WI38 (cell line): ENCODE measurements at regions not wholly inside any gene's neighbourhood (a gene's known extent, or its start where the extent isn't known, plus 50 kb on each side); places are given as distances from the start of the nearest gene placed in this dataset.

Experiments
- H3K4me3 ChIP-seq: 2 replicates; pipeline ENCODE4 v1.5.1; 2011; ENCODE audit warnings: low read depth, mild to moderate bottlenecking, control low read depth, low read length
- TF ChIP-seq, protein P1 (sequence below): IDR thresholded peaks from 2 replicates; pipeline ENCODE4 v1.5.1; 2012; ENCODE audit warnings: low read depth, mild to moderate bottlenecking, control low read depth, low read length

DNA sequence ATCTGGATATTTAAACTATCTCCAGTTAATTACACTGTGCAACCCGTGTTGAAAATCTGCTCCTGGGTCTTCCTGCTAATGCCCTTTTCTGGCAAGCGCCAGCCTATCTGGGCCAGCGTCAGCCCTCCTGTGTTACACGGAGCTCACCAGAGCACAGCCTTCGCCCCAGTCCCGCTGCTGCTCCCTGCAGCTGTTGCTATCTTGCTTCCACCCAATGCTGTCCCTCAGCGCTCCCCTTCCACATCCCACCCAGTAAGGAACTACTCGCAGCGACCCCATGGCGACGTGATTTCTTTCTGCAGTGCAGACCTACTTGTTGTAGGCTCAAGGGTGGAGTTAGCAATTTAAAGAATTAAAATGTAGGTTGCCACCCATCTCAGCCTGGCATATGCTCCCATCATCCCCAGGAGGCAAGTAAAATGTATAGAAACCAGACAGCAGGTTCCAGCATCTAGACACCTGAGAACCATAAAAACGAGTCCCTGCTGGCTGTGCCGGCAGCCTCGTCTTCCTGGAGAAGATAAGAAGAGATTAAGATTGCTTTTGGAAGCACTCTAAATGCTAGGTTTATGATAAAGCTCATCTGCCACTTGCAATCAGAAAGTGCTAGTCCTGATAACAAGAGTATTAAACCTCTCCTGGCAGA is 254.3 kb upstream of the FOXQ1 start:
- H3K4me3 ChIP-seq, result no peak overlapping the region
- TF ChIP-seq, protein P1, sequence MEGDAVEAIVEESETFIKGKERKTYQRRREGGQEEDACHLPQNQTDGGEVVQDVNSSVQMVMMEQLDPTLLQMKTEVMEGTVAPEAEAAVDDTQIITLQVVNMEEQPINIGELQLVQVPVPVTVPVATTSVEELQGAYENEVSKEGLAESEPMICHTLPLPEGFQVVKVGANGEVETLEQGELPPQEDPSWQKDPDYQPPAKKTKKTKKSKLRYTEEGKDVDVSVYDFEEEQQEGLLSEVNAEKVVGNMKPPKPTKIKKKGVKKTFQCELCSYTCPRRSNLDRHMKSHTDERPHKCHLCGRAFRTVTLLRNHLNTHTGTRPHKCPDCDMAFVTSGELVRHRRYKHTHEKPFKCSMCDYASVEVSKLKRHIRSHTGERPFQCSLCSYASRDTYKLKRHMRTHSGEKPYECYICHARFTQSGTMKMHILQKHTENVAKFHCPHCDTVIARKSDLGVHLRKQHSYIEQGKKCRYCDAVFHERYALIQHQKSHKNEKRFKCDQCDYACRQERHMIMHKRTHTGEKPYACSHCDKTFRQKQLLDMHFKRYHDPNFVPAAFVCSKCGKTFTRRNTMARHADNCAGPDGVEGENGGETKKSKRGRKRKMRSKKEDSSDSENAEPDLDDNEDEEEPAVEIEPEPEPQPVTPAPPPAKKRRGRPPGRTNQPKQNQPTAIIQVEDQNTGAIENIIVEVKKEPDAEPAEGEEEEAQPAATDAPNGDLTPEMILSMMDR, result no peak

DNA sequence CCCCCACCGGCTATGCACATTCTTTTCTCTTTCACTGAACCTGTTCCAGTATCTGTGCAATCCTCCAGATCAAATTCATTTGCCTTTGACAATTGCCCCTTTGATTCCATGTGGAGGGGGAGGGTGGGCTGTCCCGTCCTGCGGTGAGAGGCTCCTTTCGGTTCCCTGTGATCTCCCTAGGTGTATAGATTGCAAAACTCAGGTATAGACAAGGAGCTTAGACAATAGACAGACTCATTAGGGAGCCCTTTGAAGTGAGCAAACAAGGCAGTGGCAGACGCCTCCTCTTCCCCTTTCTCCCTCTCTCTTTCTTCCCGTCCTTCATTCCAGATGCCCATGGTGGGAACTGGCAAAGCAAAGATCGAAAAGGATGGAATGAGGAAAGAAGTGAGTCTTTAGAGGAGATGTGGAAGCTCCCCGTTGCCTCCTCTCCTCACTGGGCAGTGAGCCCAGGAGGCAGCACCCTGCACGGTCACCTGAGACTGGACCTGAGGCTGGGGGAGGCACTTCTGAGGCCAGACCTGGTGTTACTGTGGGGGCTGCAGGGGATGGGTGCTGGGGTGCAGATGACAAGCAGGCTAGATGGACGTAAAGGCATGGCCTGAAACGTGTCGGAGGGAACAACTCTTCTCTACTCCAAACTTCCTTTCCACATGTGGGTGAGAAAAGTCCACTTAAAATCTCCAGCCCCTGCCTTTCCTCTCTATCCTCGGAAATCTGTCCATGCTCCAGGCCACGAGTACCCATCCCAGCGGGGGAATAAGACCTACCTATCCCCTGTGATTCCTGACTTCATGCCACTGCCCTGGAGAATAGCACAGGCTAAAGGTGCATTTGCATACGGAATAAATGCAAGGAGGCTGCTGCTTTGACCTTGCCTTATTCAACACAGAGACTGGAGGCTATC is 256.6 kb upstream of the FOXQ1 start:
- TF ChIP-seq, protein P1, result no peak
- H3K4me3 ChIP-seq, result no peak overlapping the region

DNA sequence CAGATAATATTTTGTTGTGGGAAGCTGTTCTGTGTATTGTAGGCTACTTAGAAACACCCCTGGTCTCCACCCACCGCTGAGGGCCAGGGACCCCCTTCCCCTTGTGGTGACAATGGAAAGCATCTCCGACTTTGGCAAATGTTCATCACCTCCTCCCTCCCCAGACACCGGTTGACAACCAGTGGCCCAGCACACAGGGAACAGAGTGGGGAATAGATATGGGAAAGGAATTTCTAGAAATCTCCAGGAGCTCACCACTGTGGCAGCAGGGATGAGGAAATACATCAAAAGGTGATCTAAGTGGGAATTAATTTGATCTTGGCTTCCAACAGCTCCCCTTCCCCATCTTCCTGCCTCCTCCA is 257.3 kb upstream of the FOXQ1 start:
- TF ChIP-seq, protein P1, result no peak

DNA sequence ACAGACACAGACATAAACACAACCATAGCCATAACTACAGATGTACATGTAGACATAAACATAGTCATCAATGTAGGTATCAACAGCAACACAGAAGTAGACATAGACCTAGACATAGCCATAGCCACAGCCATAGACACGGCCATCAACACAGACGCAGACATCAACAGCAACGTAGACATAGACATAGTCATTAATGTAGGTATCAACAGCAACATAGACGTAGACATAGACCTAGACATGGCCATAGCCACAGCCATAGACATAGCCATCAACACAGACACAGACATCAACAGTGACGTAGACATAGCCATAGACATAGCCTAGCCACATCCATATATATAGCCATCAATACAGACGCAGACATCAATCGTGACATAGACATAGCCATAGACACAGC is 258.3 kb upstream of the FOXQ1 start:
- no peak overlapping the region for H3K4me3 ChIP-seq
- TF ChIP-seq, protein P1, result no peak

More for the DNA sequence above, 257.3 kb upstream of the FOXQ1 start:
- no peak overlapping the region for H3K4me3 ChIP-seq

DNA sequence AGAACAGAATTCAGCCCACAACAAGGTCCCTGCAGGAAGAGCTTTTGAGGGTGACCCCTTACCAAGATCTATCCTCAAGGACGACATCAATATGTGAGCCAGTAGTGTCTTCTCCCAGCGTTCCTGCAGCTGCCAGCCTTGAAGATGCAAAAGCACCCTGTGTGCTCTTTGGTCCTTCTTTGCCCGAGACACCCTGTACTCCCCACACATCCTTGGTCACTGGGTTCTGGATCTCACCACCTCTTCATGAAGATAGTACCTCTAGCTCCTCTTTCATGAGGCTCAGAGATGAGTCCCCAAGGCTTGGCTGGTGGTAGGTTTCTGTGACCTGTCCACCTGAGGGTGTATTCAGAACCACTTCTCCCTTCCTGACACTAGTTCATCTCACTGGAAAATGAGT is 259.6 kb upstream of the FOXQ1 start:
- no peak overlapping the region for H3K4me3 ChIP-seq
- TF ChIP-seq, protein P1, result no peak

DNA sequence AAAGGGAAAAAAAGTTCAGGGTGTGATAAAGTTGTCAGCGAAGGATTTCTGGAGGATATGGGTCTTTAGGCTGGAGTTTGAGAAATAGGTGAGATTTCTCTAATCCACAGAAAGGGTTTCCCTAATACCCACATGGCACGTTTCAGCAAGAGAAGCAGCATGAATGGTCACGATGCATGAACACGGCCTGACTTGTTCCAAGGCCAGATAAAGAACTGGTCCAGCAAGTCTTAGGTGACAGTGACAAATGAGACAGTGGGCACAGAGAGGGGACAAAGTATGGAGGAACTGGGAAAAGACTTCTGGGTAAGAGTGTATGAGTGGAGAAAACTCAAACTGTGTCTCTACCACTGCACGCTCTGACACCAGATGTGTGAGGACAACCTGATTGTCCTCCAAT is 262.0 kb upstream of the FOXQ1 start:
- no peak overlapping the region for H3K4me3 ChIP-seq
- TF ChIP-seq, protein P1, result no peak

DNA sequence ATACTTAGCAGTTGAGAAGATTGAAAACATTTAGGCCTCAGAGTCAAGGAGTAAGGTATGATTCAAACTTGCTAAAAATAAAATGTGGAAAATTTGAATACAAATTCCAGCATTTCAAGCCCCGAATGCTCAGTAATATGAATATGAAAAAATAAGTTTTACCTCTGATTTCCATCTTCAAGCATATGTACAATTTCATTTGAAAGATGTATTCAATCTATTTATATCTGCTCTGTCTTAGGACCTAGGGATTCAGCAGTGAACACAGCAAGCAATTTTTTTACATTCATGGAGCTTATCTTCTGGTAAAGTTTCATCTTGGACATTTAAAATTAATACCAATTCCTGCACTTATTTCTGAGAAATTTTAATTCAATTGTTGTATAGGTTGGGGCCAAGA is 262.7 kb upstream of the FOXQ1 start:
- no peak overlapping the region for H3K4me3 ChIP-seq
- TF ChIP-seq, protein P1, result no peak
